ENCODE measurements at regions not wholly inside any gene's neighbourhood (a gene's known extent, or its start where the extent isn't known, plus 50 kb on each side); places are given as distances from the start of the nearest gene placed in this dataset.

DNA sequence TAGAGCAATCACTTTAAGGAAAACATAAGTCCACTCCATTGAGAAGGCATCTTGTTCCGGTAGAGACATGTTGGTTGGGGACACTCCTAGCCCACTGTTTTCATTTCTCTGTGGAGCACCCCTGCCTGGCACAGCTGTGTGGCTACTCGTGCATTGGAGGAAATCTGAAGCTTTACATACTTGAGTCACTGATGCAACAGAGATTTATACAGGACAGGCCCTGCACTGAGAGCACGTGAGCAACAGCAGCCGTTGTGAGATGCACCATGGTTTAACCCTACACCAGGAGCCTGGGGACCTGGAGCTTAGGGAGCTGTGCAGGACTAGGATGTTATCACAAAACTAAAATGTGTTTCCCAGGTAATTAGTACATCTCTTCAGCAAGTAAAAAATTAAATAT lies 230.7 kb upstream of the IRX1 start:
- TF ChIP-seq TCF7L2 (IDR thresholded peaks at IDR 0.05; ENCODE audit: borderline replicate concordance, extremely low read depth, insufficient read depth, insufficient read length) (no peak), CEBPB (IDR thresholded peaks at IDR 0.05; ENCODE audit: low read depth) (no peak), FOSL1 (IDR thresholded peaks at IDR 0.05; ENCODE audit: low read depth) (no peak), EGR1 (IDR thresholded peaks at IDR 0.05; ENCODE audit: low read depth) (no peak), JUND (IDR thresholded peaks at IDR 0.05) (no peak)
- TF ChIP-seq, protein P1, sequence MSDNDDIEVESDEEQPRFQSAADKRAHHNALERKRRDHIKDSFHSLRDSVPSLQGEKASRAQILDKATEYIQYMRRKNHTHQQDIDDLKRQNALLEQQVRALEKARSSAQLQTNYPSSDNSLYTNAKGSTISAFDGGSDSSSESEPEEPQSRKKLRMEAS (IDR thresholded peaks at IDR 0.05) = no peak
- H2AFZ ChIP-seq (ENCODE audit: low read depth, low read length, poor library complexity, severe bottlenecking) = no peak overlapping the region
- ATAC-seq (no peak), DNase-seq (ENCODE audit: low read depth, low spot score) (no peak)
- BruUV-seq (replicated peaks) = no TSS peak
- ChIA-PET POLR2A (no interaction called here), RAD21 (ENCODE audit: low non-redundant PET in 1 of 2, low total read pairs in 2 of 2, uncharacterized antibody in 2 of 2, unreplicated experiment in 2 of 2) (no interaction called here), CTCF (no interaction called here)
- H3K9me3 ChIP-seq (ENCODE audit: control insufficient read depth in 1 of 2, insufficient read depth in 1 of 2, low read depth in 1 of 2, low read length in 2 of 2) = peaks cover 0 to 14% of the 10 kb centered on the region in 2 experiments; a peak in 2 of 4 replicates
- no peak overlapping the region for H3K9ac ChIP-seq (ENCODE audit: low read length)
- H3K27me3 ChIP-seq (ENCODE audit: insufficient read depth, low read length) = no peaks in the 10 kb centered on the region
- no peak overlapping the region for H3K27ac ChIP-seq (ENCODE audit: low read depth, low read length)
- H3K36me3 ChIP-seq (ENCODE audit: control insufficient read depth in 1 of 2, insufficient read depth in 2 of 2, low read length in 2 of 2) = no peaks in the 10 kb centered on the region
- intact Hi-C loops (cut with micrococcal nuclease) = no loop called here
- no peaks in the 10 kb centered on the region for H4K20me1 ChIP-seq (ENCODE audit: insufficient read depth)
- H3K4me3 ChIP-seq (replicated peaks in 1 of 2; ENCODE audit: low read depth in 1 of 2, low read length in 2 of 2) = no peak overlapping the region
- H3K4me2 ChIP-seq (ENCODE audit: low read length) = no peak overlapping the region
- no peaks in the 10 kb centered on the region for H3K9me2 ChIP-seq (ENCODE audit: insufficient read depth)
- H3K79me2 ChIP-seq (ENCODE audit: insufficient read depth, low read length) = no peaks in the 10 kb centered on the region
- H3K4me1 ChIP-seq (ENCODE audit: control insufficient read depth in 1 of 2, insufficient read depth in 2 of 2, low read length in 2 of 2) = no peaks in the 10 kb centered on the region

DNA sequence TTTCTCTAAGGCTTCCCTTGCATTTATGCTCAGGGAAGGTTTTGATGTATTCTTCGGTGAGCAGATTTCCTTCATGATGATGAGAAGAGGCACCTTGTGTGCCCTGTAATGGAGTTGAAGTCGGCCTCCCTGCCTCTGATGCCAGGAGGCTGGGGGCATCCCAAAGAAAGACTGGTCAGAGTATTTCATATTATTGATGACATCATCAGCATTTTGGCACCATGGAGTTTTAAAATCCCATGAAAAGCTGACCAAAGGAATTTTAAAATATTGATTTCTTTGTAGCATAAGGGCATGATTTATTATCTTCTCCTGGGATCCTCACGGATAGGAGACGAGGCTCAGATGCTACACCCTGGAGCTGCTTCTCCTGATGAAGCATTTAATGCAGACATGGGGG lies 231.2 kb upstream of the IRX1 start:
- ATAC-seq = no peak
- TF ChIP-seq, protein P1 (IDR thresholded peaks at IDR 0.05) = no peak
- TF ChIP-seq EZH2phosphoT487 (IDR thresholded peaks at IDR 0.05; ENCODE audit: borderline replicate concordance) = no peak
- no peak for TF ChIP-seq SIN3A (IDR thresholded peaks at IDR 0.05; ENCODE audit: low read depth)
- TF ChIP-seq, protein P2, sequence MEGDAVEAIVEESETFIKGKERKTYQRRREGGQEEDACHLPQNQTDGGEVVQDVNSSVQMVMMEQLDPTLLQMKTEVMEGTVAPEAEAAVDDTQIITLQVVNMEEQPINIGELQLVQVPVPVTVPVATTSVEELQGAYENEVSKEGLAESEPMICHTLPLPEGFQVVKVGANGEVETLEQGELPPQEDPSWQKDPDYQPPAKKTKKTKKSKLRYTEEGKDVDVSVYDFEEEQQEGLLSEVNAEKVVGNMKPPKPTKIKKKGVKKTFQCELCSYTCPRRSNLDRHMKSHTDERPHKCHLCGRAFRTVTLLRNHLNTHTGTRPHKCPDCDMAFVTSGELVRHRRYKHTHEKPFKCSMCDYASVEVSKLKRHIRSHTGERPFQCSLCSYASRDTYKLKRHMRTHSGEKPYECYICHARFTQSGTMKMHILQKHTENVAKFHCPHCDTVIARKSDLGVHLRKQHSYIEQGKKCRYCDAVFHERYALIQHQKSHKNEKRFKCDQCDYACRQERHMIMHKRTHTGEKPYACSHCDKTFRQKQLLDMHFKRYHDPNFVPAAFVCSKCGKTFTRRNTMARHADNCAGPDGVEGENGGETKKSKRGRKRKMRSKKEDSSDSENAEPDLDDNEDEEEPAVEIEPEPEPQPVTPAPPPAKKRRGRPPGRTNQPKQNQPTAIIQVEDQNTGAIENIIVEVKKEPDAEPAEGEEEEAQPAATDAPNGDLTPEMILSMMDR (IDR thresholded peaks at IDR 0.05 in 2 of 3, conservative IDR thresholded peaks at IDR 0.05 in 1 of 3; ENCODE audit: borderline replicate concordance in 1 of 3, insufficient read depth in 1 of 3, low read depth in 2 of 3, low read length in 2 of 3) = no peak
- TF ChIP-seq ZNF274 (IDR thresholded peaks at IDR 0.05; ENCODE audit: low read depth, low read length) = no peak
- no peak for TF ChIP-seq TCF7L2 (IDR thresholded peaks at IDR 0.05; ENCODE audit: borderline replicate concordance, extremely low read depth, insufficient read depth, insufficient read length)
- no peak for TF ChIP-seq CBX3 (IDR thresholded peaks at IDR 0.05; ENCODE audit: low read depth)
- TF ChIP-seq RAD21 (IDR thresholded peaks at IDR 0.05; ENCODE audit: low read depth) = no peak
- no peak overlapping the region for H3K4me2 ChIP-seq (ENCODE audit: low read length)
- H2AFZ ChIP-seq (ENCODE audit: low read depth, low read length, poor library complexity, severe bottlenecking) = no peak overlapping the region
- no peaks in the 10 kb centered on the region for H3K27me3 ChIP-seq (ENCODE audit: insufficient read depth, low read length)
- no peaks in the 10 kb centered on the region for H3K9me2 ChIP-seq (ENCODE audit: insufficient read depth)
- peaks cover 0 to 14% of the 10 kb centered on the region in 2 experiments; a peak in 2 of 4 replicates for H3K9me3 ChIP-seq (ENCODE audit: control insufficient read depth in 1 of 2, insufficient read depth in 1 of 2, low read depth in 1 of 2, low read length in 2 of 2)
- no TSS peak for BruUV-seq (replicated peaks)
- POLR2A ChIA-PET = no interaction called here
- CTCF ChIA-PET = no interaction called here
- H3K9ac ChIP-seq (ENCODE audit: low read length) = no peak overlapping the region
- H3K27ac ChIP-seq (ENCODE audit: low read depth, low read length) = no peak overlapping the region
- intact Hi-C loops (cut with micrococcal nuclease) = no loop called here
- no peak overlapping the region for H3K4me3 ChIP-seq (replicated peaks in 1 of 2; ENCODE audit: low read depth in 1 of 2, low read length in 2 of 2)
- H3K79me2 ChIP-seq (ENCODE audit: insufficient read depth, low read length) = no peaks in the 10 kb centered on the region
- no peaks in the 10 kb centered on the region for H3K36me3 ChIP-seq (ENCODE audit: control insufficient read depth in 1 of 2, insufficient read depth in 2 of 2, low read length in 2 of 2)
- H4K20me1 ChIP-seq (ENCODE audit: insufficient read depth) = no peaks in the 10 kb centered on the region
- no peak for DNase-seq (ENCODE audit: low read depth, low spot score)
- no peaks in the 10 kb centered on the region for H3K4me1 ChIP-seq (ENCODE audit: control insufficient read depth in 1 of 2, insufficient read depth in 2 of 2, low read length in 2 of 2)
- RAD21 ChIA-PET (ENCODE audit: low non-redundant PET in 1 of 2, low total read pairs in 2 of 2, uncharacterized antibody in 2 of 2, unreplicated experiment in 2 of 2) = no interaction called here
